GM13977 (cell line): ENCODE measurements at regions not wholly inside any gene's neighbourhood (a gene's known extent, or its start where the extent isn't known, plus 50 kb on each side); places are given as distances from the start of the nearest gene placed in this dataset.

ENCODE experiments used
- DNase-seq: peaks from one replicate; pipeline ENCODE4 v3.0.0; 2012; ENCODE audit warnings: low spot score
- CTCF ChIP-seq: IDR thresholded peaks from 2 replicates; pipeline ENCODE4 v1.5.1; 2012; ENCODE audit warnings: mild to moderate bottlenecking, control low read depth; ENCODE audit not compliant: insufficient read depth; ENCODE audit errors: extremely low read depth, missing control alignments
- in situ Hi-C: fragments of 300-500 bp; cut with MboI; formaldehyde crosslinking; loops from one replicate; pipeline ENCODE4 v1.12.0; 2022; ENCODE audit warnings: low sequenced_read_pairs, low pct_unique_long_range_greater_than_20kb, mixed read lengths, inconsistent platforms; ENCODE audit not compliant: unreplicated experiment

GRCh38 chr11:120061036-120061760 lies 76.7 kb downstream of the TRIM29 start:
- no peak for DNase-seq
- TF ChIP-seq CTCF, result no peak
- in situ Hi-C loops, result no loop called here

- DNase-seq, result no peak
- no peak for TF ChIP-seq CTCF
- in situ Hi-C loops, result no loop called here
Measured at GRCh38 chr11:120060512-120060911, 77.4 kb downstream of the TRIM29 start.

GRCh38 chr11:120058931-120059330 lies 79.0 kb downstream of the TRIM29 start:
- in situ Hi-C loops, result no loop called here
- no peak for DNase-seq
- TF ChIP-seq CTCF, result no peak

- TF ChIP-seq CTCF, result no peak
- in situ Hi-C loops, result no loop called here
- peak; percentile 3 for DNase-seq
Measured at GRCh38 chr11:120057595-120058581, 80.0 kb downstream of the TRIM29 start.

GRCh38 chr11:120057028-120057330 lies 80.9 kb downstream of the TRIM29 start:
- TF ChIP-seq CTCF, result no peak
- no peak for DNase-seq
- in situ Hi-C loops, result no loop called here

- no peak for TF ChIP-seq CTCF
- in situ Hi-C loops, result no loop called here
- no peak for DNase-seq
Measured at GRCh38 chr11:120056301-120057027, 81.4 kb downstream of the TRIM29 start.
